GM12878 (cell line): ENCODE measurements at regions not wholly inside any gene's neighbourhood (a gene's known extent, or its start where the extent isn't known, plus 50 kb on each side); places are given as distances from the start of the nearest gene placed in this dataset.

Experiments used
- JUND ChIP-seq: IDR thresholded peaks from 2 replicates; pipeline ENCODE4 v1.6.1; 2012; ENCODE audit warnings: low read depth, mild to moderate bottlenecking, low read length, improper control_type of control experiment, moderate library complexity
- MEF2A ChIP-seq: IDR thresholded peaks from 2 replicates; pipeline ENCODE4 v1.6.1; 2011; ENCODE audit warnings: low read depth, mild to moderate bottlenecking, low read length, moderate library complexity; ENCODE audit not compliant: insufficient read depth
- NR2C2 ChIP-seq: IDR thresholded peaks from 2 replicates; pipeline ENCODE4 v1.6.1; 2011; ENCODE audit warnings: borderline replicate concordance, low read depth; ENCODE audit not compliant: control insufficient read depth, insufficient read length
- TF ChIP-seq, protein P1 (sequence below): IDR thresholded peaks from 2 replicates; pipeline ENCODE4 v1.6.1; 2012; ENCODE audit warnings: mild to moderate bottlenecking, low read depth, low read length

DNA sequence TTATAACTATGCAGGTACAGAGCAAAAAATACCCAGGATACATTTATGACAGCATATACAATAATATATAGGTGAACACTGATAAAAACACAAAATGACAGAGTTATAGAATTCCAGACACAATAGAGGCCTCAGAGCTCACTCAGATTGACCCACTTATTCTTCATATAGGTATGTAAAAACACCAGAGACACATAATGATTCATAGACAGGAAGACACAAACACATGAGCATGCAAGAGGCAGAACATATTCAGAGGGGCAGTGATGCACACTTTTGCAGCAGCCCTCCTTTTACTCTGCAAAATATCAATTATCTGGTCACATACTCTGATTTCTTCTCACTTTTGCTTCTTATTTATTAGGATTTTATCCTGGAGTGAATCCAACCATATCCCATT is 633.3 kb upstream of the ACVR2A start:
- no peak for TF ChIP-seq MEF2A
- no peak for TF ChIP-seq JUND
- TF ChIP-seq, protein P1, sequence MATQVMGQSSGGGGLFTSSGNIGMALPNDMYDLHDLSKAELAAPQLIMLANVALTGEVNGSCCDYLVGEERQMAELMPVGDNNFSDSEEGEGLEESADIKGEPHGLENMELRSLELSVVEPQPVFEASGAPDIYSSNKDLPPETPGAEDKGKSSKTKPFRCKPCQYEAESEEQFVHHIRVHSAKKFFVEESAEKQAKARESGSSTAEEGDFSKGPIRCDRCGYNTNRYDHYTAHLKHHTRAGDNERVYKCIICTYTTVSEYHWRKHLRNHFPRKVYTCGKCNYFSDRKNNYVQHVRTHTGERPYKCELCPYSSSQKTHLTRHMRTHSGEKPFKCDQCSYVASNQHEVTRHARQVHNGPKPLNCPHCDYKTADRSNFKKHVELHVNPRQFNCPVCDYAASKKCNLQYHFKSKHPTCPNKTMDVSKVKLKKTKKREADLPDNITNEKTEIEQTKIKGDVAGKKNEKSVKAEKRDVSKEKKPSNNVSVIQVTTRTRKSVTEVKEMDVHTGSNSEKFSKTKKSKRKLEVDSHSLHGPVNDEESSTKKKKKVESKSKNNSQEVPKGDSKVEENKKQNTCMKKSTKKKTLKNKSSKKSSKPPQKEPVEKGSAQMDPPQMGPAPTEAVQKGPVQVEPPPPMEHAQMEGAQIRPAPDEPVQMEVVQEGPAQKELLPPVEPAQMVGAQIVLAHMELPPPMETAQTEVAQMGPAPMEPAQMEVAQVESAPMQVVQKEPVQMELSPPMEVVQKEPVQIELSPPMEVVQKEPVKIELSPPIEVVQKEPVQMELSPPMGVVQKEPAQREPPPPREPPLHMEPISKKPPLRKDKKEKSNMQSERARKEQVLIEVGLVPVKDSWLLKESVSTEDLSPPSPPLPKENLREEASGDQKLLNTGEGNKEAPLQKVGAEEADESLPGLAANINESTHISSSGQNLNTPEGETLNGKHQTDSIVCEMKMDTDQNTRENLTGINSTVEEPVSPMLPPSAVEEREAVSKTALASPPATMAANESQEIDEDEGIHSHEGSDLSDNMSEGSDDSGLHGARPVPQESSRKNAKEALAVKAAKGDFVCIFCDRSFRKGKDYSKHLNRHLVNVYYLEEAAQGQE, result no peak
- no peak for TF ChIP-seq NR2C2
